Common myeloid progenitor, CD34-positive (primary cell): ENCODE measurements at regions not wholly inside any gene's neighbourhood (a gene's known extent, or its start where the extent isn't known, plus 50 kb on each side); places are given as distances from the start of the nearest gene placed in this dataset.

Experiments
- CTCF ChIA-PET: fragments of 350-600 bp; sonication (Branson Sonifier 250); formaldehyde crosslinking; loops from one replicate; lab custom pipeline; 2021; ENCODE audit warnings: antibody characterized with exemption; lab: Charles Lee
- POLR2A ChIA-PET: fragments of 350-600 bp; sonication (Branson Sonifier 250); formaldehyde crosslinking; loops from one replicate; lab custom pipeline; 2021; ENCODE audit warnings: antibody characterized with exemption; lab: Charles Lee
- DNase-seq, 3 donors: peaks; one replicate each; pipeline versions ENCODE4 v3.0.0 to v3.0.0-alpha.2; 2013
- H3K27ac ChIP-seq, 2 experiments: 1 replicate in 1 of 2; 2 replicates in 1 of 2; pipeline ENCODE4 v1.7.0; 2013; ENCODE audit warnings: inconsistent platforms in 2 of 2, low read length in 2 of 2, mild to moderate bottlenecking in 2 of 2, low read depth in 1 of 2, moderate library complexity in 1 of 2; ENCODE audit not compliant: severe bottlenecking in 2 of 2, insufficient read depth in 1 of 2, poor library complexity in 1 of 2
- H3K27me3 ChIP-seq, 5 experiments: replicated peaks in 2 of 5; 1 replicate in 3 of 5; 2 replicates in 2 of 5; pipeline versions ENCODE4 v1.6.1 to v1.7.0; 2013; ENCODE audit warnings: low read length in 4 of 5, mild to moderate bottlenecking in 2 of 5, moderate library complexity in 2 of 5, inconsistent platforms in 1 of 5; ENCODE audit not compliant: insufficient read depth in 5 of 5, control insufficient read depth in 4 of 5
- H3K36me3 ChIP-seq, 4 experiments: 1 replicate in 2 of 4; 2 replicates in 2 of 4; pipeline versions ENCODE4 v1.6.1 to v1.7.0; 2013; ENCODE audit warnings: low read length in 3 of 4, control low read depth in 1 of 4, mild to moderate bottlenecking in 1 of 4; ENCODE audit not compliant: control insufficient read depth in 4 of 4, insufficient read depth in 4 of 4
- H3K4me1 ChIP-seq, 4 experiments: 1 replicate in 3 of 4; 2 replicates in 1 of 4; pipeline versions ENCODE4 v1.6.1 to v1.7.1; 2013; ENCODE audit warnings: low read length in 3 of 4, mild to moderate bottlenecking in 3 of 4, control low read depth in 1 of 4, inconsistent platforms in 1 of 4, moderate library complexity in 1 of 4; ENCODE audit not compliant: control insufficient read depth in 4 of 4, insufficient read depth in 4 of 4; ENCODE audit errors: control extremely low read depth in 1 of 4
- H3K4me3 ChIP-seq, 7 experiments: 1 replicate in 4 of 7; 2 replicates in 3 of 7; pipeline versions ENCODE4 v1.5.1 to v1.7.0; 2013; ENCODE audit warnings: mild to moderate bottlenecking in 7 of 7, low read length in 6 of 7, moderate library complexity in 6 of 7, inconsistent platforms in 2 of 7, low read depth in 2 of 7, control low read depth in 1 of 7; ENCODE audit not compliant: insufficient read depth in 4 of 7, control insufficient read depth in 1 of 7; ENCODE audit errors: extremely low read depth in 1 of 7
- H3K9me3 ChIP-seq, 5 experiments: 1 replicate in 4 of 5; 2 replicates in 1 of 5; pipeline versions ENCODE4 v1.6.1 to v1.7.1; 2013; ENCODE audit warnings: low read length in 4 of 5, mild to moderate bottlenecking in 2 of 5, inconsistent platforms in 1 of 5, low read depth in 1 of 5, moderate library complexity in 1 of 5; ENCODE audit not compliant: control insufficient read depth in 4 of 5, insufficient read depth in 2 of 5; ENCODE audit errors: control extremely low read depth in 1 of 5
- WGBS: methylation state at CpG from one replicate; pipeline ENCODE4 v1.1.5; 2013; ENCODE audit not compliant: insufficient coverage; 5-methylcytosine and 5-hydroxymethylcytosine counted together

GRCh38 chr5:120314191-120314590 is 149.9 kb upstream of the PRR16 start:
- DNase-seq, result no peak
- POLR2A ChIA-PET, result no interaction called here

GRCh38 chr5:120320626-120321025 is 143.5 kb upstream of the PRR16 start:
- H3K36me3 ChIP-seq, result no peaks in the 10 kb centered on the region
- no peak overlapping the region for H3K4me3 ChIP-seq
- ChIA-PET POLR2A (no interaction called here), CTCF (no interaction called here)
- DNase-seq, result peak in 1 of 3 donors; percentile 20
- no peak overlapping the region for H3K27ac ChIP-seq
- no peaks in the 10 kb centered on the region for H3K27me3 ChIP-seq
- no peaks in the 10 kb centered on the region for H3K4me1 ChIP-seq
- H3K9me3 ChIP-seq, result peaks cover 0 to 4% (median 0%) of the 10 kb centered on the region in 5 experiments

More at GRCh38 chr5:120314191-120314590, 149.9 kb upstream of the PRR16 start:
- Histone ChIP-seq H3K9me3 (no peaks in the 10 kb centered on the region), H3K4me3 (no peak overlapping the region), H3K27ac (no peak overlapping the region), H3K4me1 (no peaks in the 10 kb centered on the region), H3K36me3 (no peaks in the 10 kb centered on the region), H3K27me3 (no peaks in the 10 kb centered on the region)
- CTCF ChIA-PET, result no interaction called here

- Histone ChIP-seq H3K4me3 (no peak overlapping the region), H3K36me3 (no peaks in the 10 kb centered on the region), H3K27me3 (no peaks in the 10 kb centered on the region), H3K9me3 (peaks cover 0 to 8% (median 0%) of the 10 kb centered on the region in 5 experiments), H3K27ac (no peak overlapping the region), H3K4me1 (peaks cover 0 to 2% (median 0%) of the 10 kb centered on the region in 4 experiments)
- ChIA-PET POLR2A (no interaction called here), CTCF (no interaction called here)
- DNase-seq, result no peak
Observed at GRCh38 chr5:120326651-120327050, 137.4 kb upstream of the PRR16 start.

GRCh38 chr5:120327180-120327579 is 136.9 kb upstream of the PRR16 start:
- WGBS, result no CpG with 5 or more reads among the region's 2 CpGs
- Histone ChIP-seq H3K4me3 (no peak overlapping the region), H3K27ac (no peak overlapping the region), H3K27me3 (no peaks in the 10 kb centered on the region), H3K4me1 (peaks cover 0 to 2% (median 0%) of the 10 kb centered on the region in 4 experiments), H3K36me3 (no peaks in the 10 kb centered on the region), H3K9me3 (peaks cover 0 to 8% (median 0%) of the 10 kb centered on the region in 5 experiments)
- ChIA-PET CTCF (no interaction called here), POLR2A (no interaction called here)
- no peak for DNase-seq

- POLR2A ChIA-PET, result no interaction called here
Observed at GRCh38 chr5:120329095-120329494, 135.0 kb upstream of the PRR16 start.

GRCh38 chr5:120330558-120330957 is 133.5 kb upstream of the PRR16 start:
- CTCF ChIA-PET, result no interaction called here
- POLR2A ChIA-PET, result no interaction called here
- no peak for DNase-seq
- no peaks in the 10 kb centered on the region for H3K36me3 ChIP-seq
- no peak overlapping the region for H3K4me3 ChIP-seq
- WGBS, result 100% methylated on average over 1 of the region's 1 CpG
- H3K4me1 ChIP-seq, result peaks cover 0 to 2% (median 0%) of the 10 kb centered on the region in 4 experiments
- H3K27ac ChIP-seq, result no peak overlapping the region
- peaks cover 0 to 4% (median 0%) of the 10 kb centered on the region in 5 experiments for H3K9me3 ChIP-seq
- H3K27me3 ChIP-seq, result no peaks in the 10 kb centered on the region

More at GRCh38 chr5:120329095-120329494, 135.0 kb upstream of the PRR16 start:
- H3K4me1 ChIP-seq, result peaks cover 0 to 2% (median 0%) of the 10 kb centered on the region in 4 experiments
- peaks cover 0 to 8% (median 0%) of the 10 kb centered on the region in 5 experiments for H3K9me3 ChIP-seq
- H3K27ac ChIP-seq, result no peak overlapping the region
- H3K4me3 ChIP-seq, result no peak overlapping the region
- CTCF ChIA-PET, result no interaction called here
- no peak for DNase-seq
- H3K27me3 ChIP-seq, result no peaks in the 10 kb centered on the region
- 100% methylated on average over 1 of the region's 2 CpGs for WGBS
- H3K36me3 ChIP-seq, result no peaks in the 10 kb centered on the region

- Histone ChIP-seq H3K36me3 (no peaks in the 10 kb centered on the region), H3K4me3 (no peak overlapping the region), H3K27ac (no peak overlapping the region), H3K27me3 (no peaks in the 10 kb centered on the region), H3K4me1 (no peaks in the 10 kb centered on the region), H3K9me3 (no peaks in the 10 kb centered on the region)
- WGBS, result 100% methylated on average over 2 of the region's 4 CpGs
- no peak for DNase-seq
- POLR2A ChIA-PET, result no interaction called here
- CTCF ChIA-PET, result no interaction called here
Observed at GRCh38 chr5:120344181-120344580, 119.9 kb upstream of the PRR16 start.
